Activated naive CD8-positive, alpha-beta T cell (primary cell): ENCODE measurements at regions not wholly inside any gene's neighbourhood (a gene's known extent, or its start where the extent isn't known, plus 50 kb on each side); places are given as distances from the start of the nearest gene placed in this dataset.
"Not testable (repeated sequence)": the region's sequence is repeated elsewhere in the genome, so short reads cannot be mapped to it uniquely, and the experiment has no call there.

Experiments
- H3K27ac Mint-ChIP-seq: one replicate; pipeline ENCODE4 v1.8.0; 2021; ENCODE audit warnings: mixed read lengths
- H3K27me3 Mint-ChIP-seq: one replicate; pipeline ENCODE4 v1.8.0; 2021; ENCODE audit warnings: mixed read lengths
- H3K36me3 Mint-ChIP-seq: one replicate; pipeline ENCODE4 v1.8.0; 2021; ENCODE audit warnings: mixed read lengths
- H3K4me1 Mint-ChIP-seq: one replicate; pipeline ENCODE4 v1.8.0; 2021; ENCODE audit warnings: low read depth, mixed read lengths
- H3K4me3 Mint-ChIP-seq: one replicate; pipeline ENCODE4 v1.8.0; 2021; ENCODE audit warnings: mild to moderate bottlenecking, mixed read lengths
- H3K9me3 Mint-ChIP-seq: one replicate; pipeline ENCODE4 v1.8.0; 2021; ENCODE audit warnings: low read depth, mixed read lengths

DNA sequence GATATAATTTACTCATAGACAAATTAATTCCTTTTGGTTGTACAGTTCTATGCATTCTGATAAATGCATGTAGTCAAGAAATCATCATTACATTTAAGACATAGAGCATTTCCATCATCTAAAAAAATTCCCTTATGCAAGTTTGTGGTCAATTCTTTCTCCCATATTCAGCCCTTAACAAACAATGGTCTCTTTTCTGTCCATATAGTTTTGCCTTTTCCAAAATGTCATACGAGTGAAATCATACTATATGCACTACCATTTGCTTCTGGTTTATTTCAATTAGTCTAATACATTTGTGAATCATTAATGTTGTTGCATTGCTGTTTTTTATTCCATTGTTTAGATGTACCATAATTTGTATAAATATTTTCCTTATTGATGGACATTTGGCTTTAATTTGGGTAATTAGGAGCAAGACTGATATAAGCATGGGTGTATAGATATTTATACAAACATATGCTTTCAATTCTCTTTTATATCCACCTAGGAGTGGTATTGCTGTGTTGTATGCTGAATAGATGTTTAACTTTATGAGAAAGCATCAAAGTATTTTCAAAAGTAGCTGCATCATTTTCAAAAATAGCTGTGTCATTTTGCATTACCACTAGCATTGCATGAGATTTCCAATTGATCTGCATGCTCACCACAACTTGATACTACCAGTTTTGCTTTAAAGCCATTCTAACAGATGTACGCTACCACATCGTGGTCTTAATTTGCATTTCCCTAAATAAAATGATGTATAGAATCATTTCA, 397.0 kb upstream of the ADAMTS5 start:
- Mint-ChIP-seq H3K4me1 (no peaks in the 10 kb centered on the region), H3K4me3 (no peak overlapping the region), H3K27ac (no peak overlapping the region), H3K27me3 (no peaks in the 10 kb centered on the region), H3K9me3 (peaks cover 4% of the 10 kb centered on the region), H3K36me3 (no peaks in the 10 kb centered on the region)

DNA sequence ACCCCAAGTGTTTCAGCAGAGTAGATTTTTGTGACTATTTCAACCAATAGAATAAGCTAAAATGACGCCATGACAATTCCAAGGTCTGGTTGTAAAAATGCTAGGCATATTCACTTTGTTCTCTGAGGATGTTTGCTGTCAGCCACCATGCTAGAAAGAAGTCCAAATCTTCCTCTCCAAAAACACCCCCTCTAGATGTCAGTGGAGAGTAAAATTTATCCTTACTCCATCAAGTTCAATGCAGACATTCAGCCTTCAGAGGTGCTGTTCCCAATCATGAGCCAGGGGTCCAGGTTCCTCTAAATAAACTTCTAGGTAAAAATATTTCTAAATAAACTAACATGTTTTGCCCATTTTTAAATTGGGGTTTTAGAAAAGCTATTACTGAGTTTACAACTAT, 395.4 kb upstream of the ADAMTS5 start:
- Mint-ChIP-seq H3K27me3 (no peaks in the 10 kb centered on the region), H3K4me1 (no peaks in the 10 kb centered on the region), H3K27ac (no peak overlapping the region), H3K9me3 (peaks cover 4% of the 10 kb centered on the region), H3K4me3 (no peak overlapping the region), H3K36me3 (no peaks in the 10 kb centered on the region)

DNA sequence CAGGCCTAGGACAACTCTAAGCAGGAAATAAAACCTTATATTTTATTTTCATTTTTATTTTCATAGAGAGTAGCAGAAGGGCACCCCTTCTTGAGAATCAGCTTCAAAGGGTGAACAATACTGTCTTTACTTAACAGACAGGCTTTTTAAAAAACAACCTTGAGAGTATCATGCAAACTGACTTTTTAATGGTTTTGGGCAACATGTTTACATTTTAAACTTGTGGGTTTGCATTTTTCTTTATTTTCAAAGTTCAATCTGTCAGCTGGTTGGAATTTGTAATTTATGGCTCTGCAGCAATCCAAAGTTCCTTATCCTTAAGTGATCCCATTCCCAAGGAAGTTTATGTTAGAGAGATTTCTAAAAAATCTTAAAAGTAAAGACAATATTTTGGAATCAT, 392.3 kb upstream of the ADAMTS5 start:
- H3K9me3 Mint-ChIP-seq: peaks cover 4% of the 10 kb centered on the region
- no peaks in the 10 kb centered on the region for H3K4me1 Mint-ChIP-seq
- no peak overlapping the region for H3K27ac Mint-ChIP-seq
- H3K27me3 Mint-ChIP-seq: no peaks in the 10 kb centered on the region
- H3K36me3 Mint-ChIP-seq: no peaks in the 10 kb centered on the region
- H3K4me3 Mint-ChIP-seq: no peak overlapping the region

DNA sequence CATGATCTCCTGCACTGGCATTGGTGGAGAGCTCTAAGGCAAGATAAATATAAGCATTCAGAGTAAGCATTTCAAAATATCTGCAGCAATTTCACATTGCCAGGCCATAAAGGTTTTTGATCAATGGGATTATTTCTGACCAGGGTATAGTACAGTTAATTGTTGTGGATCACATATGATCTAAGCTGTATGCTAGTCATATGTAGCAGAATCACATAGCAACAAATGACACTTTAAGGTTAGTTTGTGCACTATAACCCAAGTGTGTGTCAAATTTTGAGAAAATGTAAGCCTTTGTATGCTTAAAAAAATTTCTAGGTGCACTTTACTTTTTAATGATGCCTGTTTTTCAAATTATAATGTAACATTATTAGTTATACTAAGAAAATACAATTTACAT, 386.0 kb upstream of the ADAMTS5 start:
- Mint-ChIP-seq H3K36me3 (no peaks in the 10 kb centered on the region), H3K27me3 (no peaks in the 10 kb centered on the region), H3K27ac (no peak overlapping the region), H3K4me3 (no peak overlapping the region), H3K9me3 (no peaks in the 10 kb centered on the region), H3K4me1 (no peaks in the 10 kb centered on the region)

DNA sequence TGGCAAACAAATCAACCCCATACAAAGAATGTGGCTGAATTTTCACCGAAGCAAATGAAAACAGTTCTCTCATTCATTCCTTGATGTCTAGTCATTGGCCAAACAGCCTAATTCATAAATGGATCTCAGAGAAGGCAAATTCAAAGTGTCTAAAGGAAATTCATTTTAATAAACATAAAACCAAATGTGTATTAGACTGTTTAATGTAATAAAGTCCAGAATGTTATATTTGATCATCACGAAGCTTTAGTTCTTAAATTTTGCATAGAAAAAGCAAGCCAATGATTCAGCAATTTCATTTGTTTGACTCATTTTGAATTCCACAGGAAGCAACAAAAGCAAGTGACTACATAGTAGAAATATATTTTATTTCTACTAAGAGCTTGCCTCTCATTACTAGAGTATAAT, 379.2 kb upstream of the ADAMTS5 start:
- H3K36me3 Mint-ChIP-seq: no peaks in the 10 kb centered on the region
- H3K4me1 Mint-ChIP-seq: no peaks in the 10 kb centered on the region
- no peak overlapping the region for H3K4me3 Mint-ChIP-seq
- no peaks in the 10 kb centered on the region for H3K27me3 Mint-ChIP-seq
- H3K9me3 Mint-ChIP-seq: no peaks in the 10 kb centered on the region
- no peak overlapping the region for H3K27ac Mint-ChIP-seq

DNA sequence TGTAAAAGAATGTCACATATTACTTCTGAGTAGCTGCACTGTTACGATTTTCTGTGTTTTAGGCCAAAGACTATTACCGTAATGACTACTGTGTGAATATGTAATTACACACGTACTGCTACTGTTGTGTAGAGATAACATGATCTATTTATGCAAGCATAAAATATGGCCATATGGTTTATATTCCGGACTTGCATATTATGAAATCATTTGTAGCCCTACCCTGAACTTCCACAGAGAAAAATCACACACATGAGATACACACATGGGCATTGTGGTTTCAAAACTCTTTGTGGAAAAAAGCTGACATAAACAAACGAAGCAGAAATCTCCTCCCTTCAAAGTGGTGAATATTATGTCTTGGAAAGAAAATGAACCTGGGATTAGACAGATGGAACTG, 373.0 kb upstream of the ADAMTS5 start:
- Mint-ChIP-seq H3K4me3 (no peak overlapping the region), H3K9me3 (peaks cover 9% of the 10 kb centered on the region), H3K36me3 (no peaks in the 10 kb centered on the region), H3K27ac (no peak overlapping the region), H3K27me3 (no peaks in the 10 kb centered on the region), H3K4me1 (no peaks in the 10 kb centered on the region)

DNA sequence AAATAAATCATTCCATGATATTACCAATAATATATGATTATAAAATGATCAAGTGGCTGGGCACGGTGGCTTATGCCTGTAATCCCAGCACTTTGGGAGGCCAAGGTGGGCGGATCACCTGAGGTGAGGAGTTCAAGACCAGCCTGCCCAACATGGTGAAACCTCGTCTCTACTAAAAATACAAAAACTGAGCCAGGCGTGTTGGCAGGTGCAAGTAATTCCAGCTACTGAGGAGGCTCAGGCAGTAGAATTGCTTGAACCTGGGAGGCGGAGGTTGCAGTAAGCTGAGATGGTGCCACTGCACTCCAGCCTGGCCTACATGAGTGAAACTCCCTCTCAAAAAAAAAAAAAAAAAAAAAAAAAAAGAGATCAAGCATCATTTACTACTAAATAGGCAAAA, 371.1 kb upstream of the ADAMTS5 start:
- peaks cover 12% of the 10 kb centered on the region for H3K9me3 Mint-ChIP-seq
- not testable (repeated sequence) for H3K4me3 Mint-ChIP-seq, H3K27ac Mint-ChIP-seq, H3K4me1 Mint-ChIP-seq, H3K27me3 Mint-ChIP-seq, H3K36me3 Mint-ChIP-seq

DNA sequence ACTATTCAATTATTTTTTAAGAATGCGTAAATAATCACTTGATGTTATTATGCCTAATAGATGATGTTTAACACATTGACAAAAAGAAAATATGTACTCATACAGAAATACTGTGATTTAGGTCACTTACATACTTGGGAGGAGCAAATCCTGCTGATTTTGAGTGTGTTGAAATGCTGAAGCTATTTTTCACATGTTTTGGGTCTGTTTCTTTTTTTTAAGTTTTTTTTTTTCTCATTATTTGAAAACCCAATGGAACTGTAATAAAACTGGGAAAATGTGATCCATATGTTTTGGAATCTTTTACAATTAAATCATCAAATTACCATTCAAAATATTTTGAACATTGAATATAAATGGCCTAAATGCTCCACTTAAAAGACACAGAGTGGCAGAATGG, 366.2 kb upstream of the ADAMTS5 start:
- Mint-ChIP-seq H3K4me3 (no peak overlapping the region), H3K4me1 (no peaks in the 10 kb centered on the region), H3K9me3 (peaks cover 8% of the 10 kb centered on the region), H3K27ac (no peak overlapping the region), H3K36me3 (no peaks in the 10 kb centered on the region), H3K27me3 (no peaks in the 10 kb centered on the region)

DNA sequence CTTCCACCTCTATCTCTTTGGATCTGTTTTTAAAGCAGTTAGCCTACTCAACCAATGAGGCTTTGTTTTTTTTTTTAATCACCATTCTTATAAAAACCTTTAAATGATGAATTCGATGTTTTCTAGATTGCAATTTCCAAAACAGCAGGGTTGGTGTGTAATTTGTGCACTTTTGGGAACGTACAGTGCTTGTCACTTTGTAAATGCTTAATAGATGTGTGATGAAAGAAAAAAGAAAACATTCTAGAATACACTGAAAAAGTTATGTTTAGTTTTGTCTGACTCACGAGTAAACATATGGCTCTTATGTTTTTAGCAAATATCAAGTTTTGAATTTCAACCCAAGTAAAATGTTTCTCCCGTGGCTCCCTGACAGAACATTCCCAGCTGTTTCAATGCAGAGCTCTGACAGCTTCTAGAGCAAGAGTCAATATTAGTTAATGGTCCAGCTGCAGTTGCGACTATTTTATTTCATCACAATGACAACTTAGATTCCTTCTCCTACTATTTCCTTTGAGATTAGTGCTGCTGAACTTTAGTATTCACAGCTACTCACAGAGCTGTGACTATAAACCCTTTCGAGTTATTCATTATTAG, 362.5 kb upstream of the ADAMTS5 start:
- no peaks in the 10 kb centered on the region for H3K27me3 Mint-ChIP-seq
- H3K4me1 Mint-ChIP-seq: no peaks in the 10 kb centered on the region
- no peak overlapping the region for H3K27ac Mint-ChIP-seq
- H3K36me3 Mint-ChIP-seq: no peaks in the 10 kb centered on the region
- no peaks in the 10 kb centered on the region for H3K9me3 Mint-ChIP-seq
- H3K4me3 Mint-ChIP-seq: no peak overlapping the region

DNA sequence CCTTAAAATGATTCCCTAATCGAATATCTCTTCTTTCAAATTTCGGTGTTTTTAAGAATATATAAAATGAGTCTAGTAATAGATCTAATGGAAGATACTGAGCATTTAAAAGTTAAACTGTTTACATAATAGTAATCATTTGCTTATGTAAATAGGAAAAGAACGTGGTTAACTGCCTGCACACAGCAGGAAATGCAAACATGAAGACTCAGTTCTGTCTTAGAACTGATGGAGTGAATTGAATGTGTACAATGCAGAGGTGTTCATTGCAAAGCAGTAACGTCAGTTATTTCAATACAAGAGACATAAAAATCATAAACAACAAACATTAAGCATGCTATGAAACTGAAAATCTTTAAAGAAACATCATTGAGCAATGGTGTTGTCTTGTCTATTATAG, 359.4 kb upstream of the ADAMTS5 start:
- no peak overlapping the region for H3K4me3 Mint-ChIP-seq
- H3K27ac Mint-ChIP-seq: no peak overlapping the region
- H3K9me3 Mint-ChIP-seq: peaks cover 2% of the 10 kb centered on the region
- no peaks in the 10 kb centered on the region for H3K4me1 Mint-ChIP-seq
- no peaks in the 10 kb centered on the region for H3K36me3 Mint-ChIP-seq
- H3K27me3 Mint-ChIP-seq: no peaks in the 10 kb centered on the region

DNA sequence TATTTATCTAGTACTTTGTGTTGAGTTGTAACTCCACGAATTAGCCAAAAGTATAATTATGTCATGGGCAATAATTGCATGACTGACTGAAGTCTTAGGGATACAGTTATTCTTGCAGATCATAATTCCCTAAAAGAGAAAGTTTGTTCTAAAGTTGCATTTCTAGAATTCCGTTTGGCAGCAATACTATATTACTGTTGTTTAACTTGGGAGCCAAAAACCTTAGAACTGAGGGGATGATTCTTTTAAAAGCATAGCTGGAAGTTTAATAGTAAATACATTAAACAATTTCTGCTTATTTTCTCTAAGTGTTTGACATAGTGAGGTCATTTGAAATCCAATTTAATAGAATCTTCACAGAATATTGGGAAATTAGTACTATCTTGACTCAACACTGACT, 356.4 kb upstream of the ADAMTS5 start:
- no peak overlapping the region for H3K4me3 Mint-ChIP-seq

DNA sequence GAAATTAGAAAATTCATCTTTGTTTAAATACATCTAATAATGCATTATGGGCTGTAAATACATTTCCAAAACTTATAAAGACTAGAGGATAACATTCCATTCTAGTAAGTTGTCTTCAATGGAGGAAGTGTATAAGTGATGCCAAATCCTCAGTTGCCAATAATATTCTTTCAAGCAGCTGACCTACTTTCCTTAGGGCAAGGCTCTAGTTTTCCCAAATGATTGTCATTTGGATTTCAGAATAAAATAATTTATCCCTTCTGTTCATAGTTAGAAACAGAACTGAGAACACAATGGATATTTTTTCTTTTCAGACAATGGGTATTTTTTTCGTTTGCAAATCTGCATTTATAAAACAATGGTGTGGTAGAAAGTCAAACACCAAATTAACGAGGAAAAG, 354.9 kb upstream of the ADAMTS5 start:
- no peaks in the 10 kb centered on the region for H3K36me3 Mint-ChIP-seq
- H3K4me3 Mint-ChIP-seq: no peak overlapping the region
- H3K27ac Mint-ChIP-seq: no peak overlapping the region
- peaks cover 4% of the 10 kb centered on the region for H3K9me3 Mint-ChIP-seq
- H3K4me1 Mint-ChIP-seq: no peaks in the 10 kb centered on the region
- no peaks in the 10 kb centered on the region for H3K27me3 Mint-ChIP-seq

More for the DNA sequence above, 356.4 kb upstream of the ADAMTS5 start:
- Mint-ChIP-seq H3K4me1 (no peaks in the 10 kb centered on the region), H3K27ac (no peak overlapping the region), H3K27me3 (no peaks in the 10 kb centered on the region), H3K36me3 (no peaks in the 10 kb centered on the region), H3K9me3 (peaks cover 4% of the 10 kb centered on the region)

DNA sequence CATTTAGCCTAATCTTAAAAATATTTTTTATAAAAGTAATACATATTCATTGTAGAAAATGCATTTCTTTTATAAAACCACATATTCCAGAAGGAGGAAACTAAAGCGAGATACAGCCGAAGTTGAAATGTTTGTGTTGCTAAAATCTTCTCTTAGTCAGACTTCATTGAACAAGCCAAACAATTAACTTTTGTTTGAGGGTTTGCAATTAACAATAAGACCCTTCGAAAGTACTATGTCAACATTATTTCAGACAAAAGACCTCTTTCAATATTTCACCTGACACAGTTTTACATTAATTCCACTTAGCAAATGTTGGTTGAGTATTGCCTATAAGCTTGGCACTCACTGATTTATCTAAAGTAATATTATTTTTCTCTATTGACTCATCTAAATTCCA, 354.0 kb upstream of the ADAMTS5 start:
- no peak overlapping the region for H3K4me3 Mint-ChIP-seq
- no peaks in the 10 kb centered on the region for H3K4me1 Mint-ChIP-seq
- H3K36me3 Mint-ChIP-seq: no peaks in the 10 kb centered on the region
- peaks cover 4% of the 10 kb centered on the region for H3K9me3 Mint-ChIP-seq
- H3K27ac Mint-ChIP-seq: no peak overlapping the region
- no peaks in the 10 kb centered on the region for H3K27me3 Mint-ChIP-seq

DNA sequence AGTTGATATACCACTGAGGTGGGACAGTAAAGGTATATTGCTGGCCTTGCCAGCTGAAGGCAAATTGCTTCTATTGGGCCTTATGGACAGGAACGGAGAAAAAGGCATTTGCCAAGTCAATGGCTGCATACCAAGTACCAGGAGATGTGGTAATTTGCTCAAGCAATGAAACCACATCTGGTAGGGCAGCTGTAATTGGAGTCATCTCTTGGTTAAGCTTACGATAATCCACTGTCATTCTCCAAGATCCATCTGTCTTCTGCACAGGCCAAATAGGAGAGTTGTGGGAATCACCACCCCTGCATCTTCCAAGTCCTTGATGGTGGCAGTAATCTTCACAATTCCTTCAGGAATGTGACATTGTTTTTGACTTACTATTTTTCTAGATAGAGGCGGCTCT, 350.7 kb upstream of the ADAMTS5 start:
- not testable (repeated sequence) for H3K4me3 Mint-ChIP-seq, H3K27ac Mint-ChIP-seq, H3K27me3 Mint-ChIP-seq, H3K4me1 Mint-ChIP-seq, H3K9me3 Mint-ChIP-seq, H3K36me3 Mint-ChIP-seq

DNA sequence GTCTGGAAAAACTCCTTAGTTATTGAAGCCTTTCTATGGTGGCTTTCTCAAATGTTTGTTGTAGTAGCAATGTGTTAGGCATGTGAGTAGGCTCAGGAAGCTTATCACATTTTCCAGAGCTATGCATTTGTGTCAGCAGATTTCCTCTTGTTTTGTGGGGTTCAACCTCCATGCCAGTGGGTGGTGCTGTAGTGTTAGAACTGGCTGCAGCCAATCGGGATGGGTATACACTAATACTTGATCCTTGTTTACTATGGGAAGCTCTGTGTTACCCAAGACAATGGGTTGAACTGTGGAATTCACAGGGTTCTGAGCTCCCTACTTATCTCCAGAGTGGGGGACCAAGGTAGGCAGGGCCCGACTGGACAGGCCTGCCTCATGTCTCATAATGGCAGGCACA, 348.5 kb upstream of the ADAMTS5 start:
- H3K36me3 Mint-ChIP-seq: no peaks in the 10 kb centered on the region
- no peak overlapping the region for H3K4me3 Mint-ChIP-seq
- no peaks in the 10 kb centered on the region for H3K4me1 Mint-ChIP-seq
- H3K9me3 Mint-ChIP-seq: no peaks in the 10 kb centered on the region
- no peak overlapping the region for H3K27ac Mint-ChIP-seq
- no peaks in the 10 kb centered on the region for H3K27me3 Mint-ChIP-seq

DNA sequence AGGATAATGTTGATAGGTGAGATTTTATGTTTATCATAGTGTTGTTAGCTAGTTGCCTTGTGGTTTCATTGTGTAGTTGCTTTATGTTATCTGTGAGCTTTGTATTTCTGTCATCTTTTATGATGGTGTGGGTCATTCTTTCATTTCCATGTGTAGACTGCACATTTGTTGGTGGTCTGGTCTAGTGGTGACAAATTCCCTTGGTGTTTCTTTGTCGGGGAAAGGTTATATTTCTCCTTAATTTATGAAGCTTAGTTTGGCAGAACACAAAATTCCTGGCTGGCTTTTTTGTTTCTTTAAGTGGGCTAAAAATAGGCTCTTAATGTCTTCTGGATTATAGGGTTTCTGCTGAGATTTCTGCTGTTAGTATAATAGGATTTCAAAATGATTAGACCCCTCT, 347.2 kb upstream of the ADAMTS5 start:
- Mint-ChIP-seq H3K9me3 (no peaks in the 10 kb centered on the region), H3K36me3 (no peaks in the 10 kb centered on the region), H3K27ac (no peak overlapping the region), H3K27me3 (no peaks in the 10 kb centered on the region), H3K4me3 (no peak overlapping the region), H3K4me1 (no peaks in the 10 kb centered on the region)
